ENCODE measurements at regions not wholly inside any gene's neighbourhood (a gene's known extent, or its start where the extent isn't known, plus 50 kb on each side); places are given as distances from the start of the nearest gene placed in this dataset.

GRCh38 chr3:38890426-38890825 is 74.4 kb upstream of the SCN10A start:
- Histone ChIP-seq H3K4me3 (ENCODE audit: insufficient read depth, low read length) (no peak overlapping the region), H3K36me3 (ENCODE audit: insufficient read depth, low read length) (no peaks in the 10 kb centered on the region), H3K27me3 (ENCODE audit: insufficient read depth, low read length) (no peaks in the 10 kb centered on the region), H3K27ac (ENCODE audit: low read depth, low read length) (no peak overlapping the region), H3K9me3 (ENCODE audit: low read depth, low read length) (no peaks in the 10 kb centered on the region), H3K79me2 (ENCODE audit: insufficient read depth, low read length) (no peaks in the 10 kb centered on the region), H2AFZ (ENCODE audit: low read length) (no peak overlapping the region), H3K4me2 (ENCODE audit: insufficient read depth, low read length) (no peak overlapping the region), H4K20me1 (ENCODE audit: insufficient read depth, low read length) (no peaks in the 10 kb centered on the region), H3K4me1 (ENCODE audit: insufficient read depth, low read length) (no peaks in the 10 kb centered on the region)
- TF ChIP-seq CTCF (IDR thresholded peaks at IDR 0.05; ENCODE audit: extremely low read depth, low read depth, low read length): no peak
- DNase-seq (ENCODE audit: insufficient read length, low spot score, missing footprints): no peak

GRCh38 chr3:38878646-38879045 is 62.6 kb upstream of the SCN10A start:
- H3K27ac ChIP-seq (ENCODE audit: low read depth, low read length): no peak overlapping the region
- H3K4me2 ChIP-seq (ENCODE audit: insufficient read depth, low read length): no peak overlapping the region
- H3K36me3 ChIP-seq (ENCODE audit: insufficient read depth, low read length): no peaks in the 10 kb centered on the region
- no peaks in the 10 kb centered on the region for H3K9me3 ChIP-seq (ENCODE audit: low read depth, low read length)
- DNase-seq (ENCODE audit: insufficient read length, low spot score, missing footprints): no peak
- no peaks in the 10 kb centered on the region for H3K4me1 ChIP-seq (ENCODE audit: insufficient read depth, low read length)
- H2AFZ ChIP-seq (ENCODE audit: low read length): no peak overlapping the region
- no peak overlapping the region for H3K4me3 ChIP-seq (ENCODE audit: insufficient read depth, low read length)
- H3K79me2 ChIP-seq (ENCODE audit: insufficient read depth, low read length): no peaks in the 10 kb centered on the region
- H4K20me1 ChIP-seq (ENCODE audit: insufficient read depth, low read length): no peaks in the 10 kb centered on the region
- H3K27me3 ChIP-seq (ENCODE audit: insufficient read depth, low read length): no peaks in the 10 kb centered on the region
- no peak for TF ChIP-seq CTCF (IDR thresholded peaks at IDR 0.05; ENCODE audit: extremely low read depth, low read depth, low read length)

Measured in osteoblast (primary cell).